OCI-LY7 (cell line): ENCODE measurements at regions not wholly inside any gene's neighbourhood (a gene's known extent, or its start where the extent isn't known, plus 50 kb on each side); places are given as distances from the start of the nearest gene placed in this dataset.

Experiments used
- EZH2phosphoT487 ChIP-seq: fragments of 200-600 bp; sonication (generic); IDR thresholded peaks from 2 replicates; pipeline ENCODE4 v1.6.1; 2018; ENCODE audit warnings: low read depth, borderline replicate concordance, mild to moderate bottlenecking, mixed run types, antibody characterized with exemption, low read length, moderate library complexity, mixed read lengths
- TF ChIP-seq, protein P1 (sequence below): fragments of 200-600 bp; sonication (generic); conservative IDR thresholded peaks from 2 replicates; pipeline ENCODE4 v1.5.1; 2014; ENCODE audit warnings: mild to moderate bottlenecking, antibody characterized with exemption, low read length, moderate library complexity, mixed read lengths

DNA sequence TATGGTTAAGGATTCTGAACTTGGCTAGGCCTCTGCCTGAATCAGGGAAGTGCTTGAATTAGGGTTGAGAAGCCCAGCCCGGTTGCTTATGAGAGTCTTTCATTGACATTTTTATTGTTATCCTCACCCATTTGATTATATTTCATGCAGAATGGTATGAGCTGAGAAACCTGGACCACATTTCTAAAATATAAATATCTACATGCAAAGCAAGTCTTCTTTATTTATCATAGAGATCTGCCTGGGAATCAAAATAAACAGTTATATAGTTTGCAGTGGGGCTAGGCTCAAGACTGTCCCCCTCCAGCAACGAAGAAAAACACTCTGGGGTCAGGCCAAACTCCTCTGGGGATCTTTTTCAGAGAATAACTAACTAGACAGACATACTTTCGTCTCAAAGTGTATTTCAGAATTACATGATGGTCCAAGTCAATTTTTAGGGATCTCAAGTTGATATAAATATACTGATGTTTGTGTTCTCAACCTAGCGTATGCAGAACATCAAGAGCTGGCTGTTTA, 675.4 kb upstream of the NR2F2 start:
- TF ChIP-seq EZH2phosphoT487: no peak
- TF ChIP-seq, protein P1, sequence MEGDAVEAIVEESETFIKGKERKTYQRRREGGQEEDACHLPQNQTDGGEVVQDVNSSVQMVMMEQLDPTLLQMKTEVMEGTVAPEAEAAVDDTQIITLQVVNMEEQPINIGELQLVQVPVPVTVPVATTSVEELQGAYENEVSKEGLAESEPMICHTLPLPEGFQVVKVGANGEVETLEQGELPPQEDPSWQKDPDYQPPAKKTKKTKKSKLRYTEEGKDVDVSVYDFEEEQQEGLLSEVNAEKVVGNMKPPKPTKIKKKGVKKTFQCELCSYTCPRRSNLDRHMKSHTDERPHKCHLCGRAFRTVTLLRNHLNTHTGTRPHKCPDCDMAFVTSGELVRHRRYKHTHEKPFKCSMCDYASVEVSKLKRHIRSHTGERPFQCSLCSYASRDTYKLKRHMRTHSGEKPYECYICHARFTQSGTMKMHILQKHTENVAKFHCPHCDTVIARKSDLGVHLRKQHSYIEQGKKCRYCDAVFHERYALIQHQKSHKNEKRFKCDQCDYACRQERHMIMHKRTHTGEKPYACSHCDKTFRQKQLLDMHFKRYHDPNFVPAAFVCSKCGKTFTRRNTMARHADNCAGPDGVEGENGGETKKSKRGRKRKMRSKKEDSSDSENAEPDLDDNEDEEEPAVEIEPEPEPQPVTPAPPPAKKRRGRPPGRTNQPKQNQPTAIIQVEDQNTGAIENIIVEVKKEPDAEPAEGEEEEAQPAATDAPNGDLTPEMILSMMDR: no peak
